RWPE1 (cell line): ENCODE measurements at regions not wholly inside any gene's neighbourhood (a gene's known extent, or its start where the extent isn't known, plus 50 kb on each side); places are given as distances from the start of the nearest gene placed in this dataset.

Experiments used
- CTCF ChIA-PET: fragments of 350-600 bp; sonication (Branson Sonifier 250); formaldehyde crosslinking; extraction: SDS; loops from one replicate; lab custom pipeline; 2021; lab: Yijun Ruan, JAX
- POLR2A ChIA-PET: fragments of 400-600 bp; formaldehyde crosslinking; extraction: SDS; loops from one replicate; lab custom pipeline; 2020; ENCODE audit warnings: antibody characterized with exemption; ENCODE audit not compliant: low non-redundant PET; lab: Yijun Ruan, JAX
- DNase-seq: peaks from one replicate; pipeline ENCODE4 v3.0.0; 2012; ENCODE audit warnings: low spot score
- H3K27ac ChIP-seq: fragments of 450-650 bp; 2 replicates; pipeline ENCODE4 v1.5.1; 2017
- TF ChIP-seq, protein P1 (sequence below): fragments of 450-650 bp; conservative IDR thresholded peaks from 2 replicates; pipeline ENCODE4 v1.5.1; 2017; ENCODE audit warnings: low read depth, mild to moderate bottlenecking

- no peak overlapping the region for H3K27ac ChIP-seq
- POLR2A ChIA-PET = no interaction called here
Measured at GRCh38 chr12:105799103-105799502, 339.7 kb downstream of the NUAK1 start.

GRCh38 chr12:105801351-105801750 is 337.4 kb downstream of the NUAK1 start:
- TF ChIP-seq, protein P1, sequence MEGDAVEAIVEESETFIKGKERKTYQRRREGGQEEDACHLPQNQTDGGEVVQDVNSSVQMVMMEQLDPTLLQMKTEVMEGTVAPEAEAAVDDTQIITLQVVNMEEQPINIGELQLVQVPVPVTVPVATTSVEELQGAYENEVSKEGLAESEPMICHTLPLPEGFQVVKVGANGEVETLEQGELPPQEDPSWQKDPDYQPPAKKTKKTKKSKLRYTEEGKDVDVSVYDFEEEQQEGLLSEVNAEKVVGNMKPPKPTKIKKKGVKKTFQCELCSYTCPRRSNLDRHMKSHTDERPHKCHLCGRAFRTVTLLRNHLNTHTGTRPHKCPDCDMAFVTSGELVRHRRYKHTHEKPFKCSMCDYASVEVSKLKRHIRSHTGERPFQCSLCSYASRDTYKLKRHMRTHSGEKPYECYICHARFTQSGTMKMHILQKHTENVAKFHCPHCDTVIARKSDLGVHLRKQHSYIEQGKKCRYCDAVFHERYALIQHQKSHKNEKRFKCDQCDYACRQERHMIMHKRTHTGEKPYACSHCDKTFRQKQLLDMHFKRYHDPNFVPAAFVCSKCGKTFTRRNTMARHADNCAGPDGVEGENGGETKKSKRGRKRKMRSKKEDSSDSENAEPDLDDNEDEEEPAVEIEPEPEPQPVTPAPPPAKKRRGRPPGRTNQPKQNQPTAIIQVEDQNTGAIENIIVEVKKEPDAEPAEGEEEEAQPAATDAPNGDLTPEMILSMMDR = no peak
- CTCF ChIA-PET = no interaction called here

More at GRCh38 chr12:105799103-105799502, 339.7 kb downstream of the NUAK1 start:
- TF ChIP-seq, protein P1 = no peak
- CTCF ChIA-PET = no interaction called here
- DNase-seq = no peak

DNA sequence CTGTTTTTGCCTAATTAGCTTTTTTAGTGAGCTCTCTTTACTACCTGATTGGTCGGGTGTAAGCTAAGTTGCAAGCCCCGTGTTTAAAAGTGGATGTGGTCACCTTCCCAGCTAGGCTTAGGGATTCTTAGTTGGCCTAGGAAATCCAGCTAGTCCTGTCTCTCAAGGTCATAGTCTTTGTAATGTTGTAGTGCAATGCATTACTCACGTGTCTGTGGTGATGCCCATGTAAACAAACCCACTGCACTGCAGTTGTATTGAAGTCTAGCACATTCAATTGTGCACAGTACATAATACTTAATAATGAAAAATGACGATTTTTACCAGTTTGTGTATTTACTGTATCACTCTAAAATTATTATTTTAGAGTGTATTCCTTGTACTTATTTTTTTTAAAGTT is 335.5 kb downstream of the NUAK1 start:
- DNase-seq = no peak
- POLR2A ChIA-PET = no interaction called here
- no peak overlapping the region for H3K27ac ChIP-seq
- TF ChIP-seq, protein P1 = no peak
- CTCF ChIA-PET = no interaction called here

More at GRCh38 chr12:105801351-105801750, 337.4 kb downstream of the NUAK1 start:
- no peak for DNase-seq
- no peak overlapping the region for H3K27ac ChIP-seq
- POLR2A ChIA-PET = no interaction called here

DNA sequence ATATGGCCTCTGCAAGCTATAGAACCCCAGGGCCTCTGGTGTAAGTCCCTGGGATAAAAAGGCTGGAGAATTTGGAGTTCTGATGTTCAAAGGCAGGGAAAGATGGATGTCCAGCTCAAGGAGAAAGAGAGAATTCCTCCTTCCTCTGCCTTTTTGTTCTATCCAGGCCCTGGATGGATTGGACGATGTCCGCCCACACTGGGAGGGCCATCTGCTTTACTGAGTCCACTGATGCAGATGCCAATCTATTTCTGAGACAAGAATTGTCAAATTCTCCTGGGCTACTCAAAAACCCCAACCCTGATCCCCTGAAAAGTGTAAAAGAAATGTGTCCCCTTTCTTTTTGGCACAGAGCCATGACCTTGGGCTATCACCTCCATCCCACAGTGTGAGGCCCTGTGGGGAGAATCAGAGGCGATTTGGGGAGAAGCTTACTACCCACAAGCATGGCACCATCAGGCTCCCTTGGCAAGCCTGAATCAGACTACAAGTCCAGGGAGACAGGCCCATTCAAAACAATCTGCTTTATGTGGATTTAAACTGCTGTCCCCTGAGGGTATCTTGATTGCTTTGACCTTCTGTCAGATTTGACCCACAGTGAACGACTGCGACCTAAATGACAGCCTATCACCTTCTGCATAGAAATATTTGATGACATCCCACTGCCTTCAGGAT is 334.0 kb downstream of the NUAK1 start:
- POLR2A ChIA-PET = no interaction called here
- DNase-seq = no peak
- CTCF ChIA-PET = no interaction called here

DNA sequence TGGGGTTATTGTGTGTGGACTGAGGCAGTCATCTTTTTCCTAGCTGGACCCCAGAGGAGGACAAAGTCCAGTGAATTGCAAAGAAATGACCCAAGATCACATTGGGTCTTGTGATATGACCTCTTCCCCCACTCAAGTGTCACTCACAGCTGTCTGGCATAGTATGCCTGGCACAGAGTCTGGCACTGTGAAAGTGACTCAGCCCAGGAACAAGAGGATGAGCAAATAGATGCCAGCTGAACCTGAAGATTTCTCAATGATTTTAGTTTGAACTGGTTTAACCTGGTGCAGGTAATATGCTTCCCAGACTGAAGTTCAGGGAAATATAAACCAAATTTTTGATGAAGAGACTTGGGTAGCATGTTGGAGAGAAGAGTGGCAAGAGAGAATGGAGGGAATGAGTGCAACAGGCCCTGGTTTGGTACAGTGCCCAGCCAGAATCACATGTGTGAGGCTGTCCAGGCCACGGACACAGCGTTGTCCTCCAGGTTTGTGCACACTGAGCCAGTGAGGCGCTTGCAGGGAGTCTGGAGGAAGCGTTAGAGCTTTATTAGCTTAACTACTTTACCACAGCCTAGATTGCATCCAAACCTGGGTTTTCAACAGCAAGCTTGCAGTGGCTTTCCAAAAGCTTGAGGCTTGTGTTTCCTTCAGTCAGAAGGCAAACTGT is 332.9 kb downstream of the NUAK1 start:
- ChIA-PET CTCF (no interaction called here), POLR2A (no interaction called here)
- H3K27ac ChIP-seq = no peak overlapping the region
- TF ChIP-seq, protein P1 = no peak
- no peak for DNase-seq

More for the DNA sequence above, 334.0 kb downstream of the NUAK1 start:
- no peak overlapping the region for H3K27ac ChIP-seq
- TF ChIP-seq, protein P1 = no peak

GRCh38 chr12:105806400-105806770 is 332.4 kb downstream of the NUAK1 start:
- no peak overlapping the region for H3K27ac ChIP-seq
- DNase-seq = no peak
- TF ChIP-seq, protein P1 = no peak
- ChIA-PET CTCF (no interaction called here), POLR2A (no interaction called here)
